Keratinocyte (primary cell): ENCODE measurements at regions not wholly inside any gene's neighbourhood (a gene's known extent, or its start where the extent isn't known, plus 50 kb on each side); places are given as distances from the start of the nearest gene placed in this dataset.

Experiments
- EZH2 ChIP-seq: IDR thresholded peaks from one replicate; pipeline ENCODE4 v1.6.1; 2012; ENCODE audit warnings: inconsistent platforms, mild to moderate bottlenecking, low read length, moderate library complexity
- TF ChIP-seq, protein P1 (sequence below), 3 experiments: IDR thresholded peaks in 1 of 3; conservative IDR thresholded peaks in 1 of 3; optimal IDR thresholded peaks in 1 of 3; 2 replicates in 2 of 3; 3 replicates in 1 of 3; pipeline versions ENCODE3 to v1.5.1; 2011; ENCODE audit warnings: low read length in 3 of 3, mild to moderate bottlenecking in 3 of 3, moderate library complexity in 2 of 3, control low read depth in 1 of 3, inconsistent platforms in 1 of 3; ENCODE audit not compliant: insufficient read depth in 2 of 3; ENCODE audit errors: extremely low read depth in 1 of 3

DNA sequence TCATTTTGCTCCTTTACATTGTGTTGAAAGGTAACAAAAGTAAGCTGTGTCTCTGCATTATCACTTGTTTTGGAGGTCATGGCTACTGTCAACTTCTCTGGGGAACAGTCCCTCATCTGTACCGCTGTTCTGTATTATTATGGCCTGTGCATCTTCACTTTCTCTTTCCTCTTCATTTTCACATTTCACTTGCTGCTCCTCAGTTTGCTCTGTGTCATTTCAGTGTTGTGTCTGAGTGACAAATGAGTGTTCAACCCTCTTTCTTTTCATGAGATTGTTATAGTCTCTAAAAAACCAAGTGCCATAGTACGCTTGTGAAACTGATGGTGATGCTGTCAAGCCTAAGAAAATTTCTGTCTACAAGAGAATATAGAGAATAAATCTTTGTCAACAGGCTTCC is 122.0 kb upstream of the FER start:
- TF ChIP-seq, protein P1, sequence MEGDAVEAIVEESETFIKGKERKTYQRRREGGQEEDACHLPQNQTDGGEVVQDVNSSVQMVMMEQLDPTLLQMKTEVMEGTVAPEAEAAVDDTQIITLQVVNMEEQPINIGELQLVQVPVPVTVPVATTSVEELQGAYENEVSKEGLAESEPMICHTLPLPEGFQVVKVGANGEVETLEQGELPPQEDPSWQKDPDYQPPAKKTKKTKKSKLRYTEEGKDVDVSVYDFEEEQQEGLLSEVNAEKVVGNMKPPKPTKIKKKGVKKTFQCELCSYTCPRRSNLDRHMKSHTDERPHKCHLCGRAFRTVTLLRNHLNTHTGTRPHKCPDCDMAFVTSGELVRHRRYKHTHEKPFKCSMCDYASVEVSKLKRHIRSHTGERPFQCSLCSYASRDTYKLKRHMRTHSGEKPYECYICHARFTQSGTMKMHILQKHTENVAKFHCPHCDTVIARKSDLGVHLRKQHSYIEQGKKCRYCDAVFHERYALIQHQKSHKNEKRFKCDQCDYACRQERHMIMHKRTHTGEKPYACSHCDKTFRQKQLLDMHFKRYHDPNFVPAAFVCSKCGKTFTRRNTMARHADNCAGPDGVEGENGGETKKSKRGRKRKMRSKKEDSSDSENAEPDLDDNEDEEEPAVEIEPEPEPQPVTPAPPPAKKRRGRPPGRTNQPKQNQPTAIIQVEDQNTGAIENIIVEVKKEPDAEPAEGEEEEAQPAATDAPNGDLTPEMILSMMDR (optimal IDR thresholded peaks at IDR 0.05 in 1 of 3, IDR thresholded peaks at IDR 0.05 in 1 of 3, conservative IDR thresholded peaks at IDR 0.05 in 1 of 3; ENCODE audit: extremely low read depth in 1 of 3, insufficient read depth in 2 of 3, low read length in 3 of 3), result no peak
- no peak for TF ChIP-seq EZH2
